ENCODE measurements at regions not wholly inside any gene's neighbourhood (a gene's known extent, or its start where the extent isn't known, plus 50 kb on each side); places are given as distances from the start of the nearest gene placed in this dataset.
A peak's percentile ranks its signal among the peaks of the same experiment; 100 is the strongest.

DNA sequence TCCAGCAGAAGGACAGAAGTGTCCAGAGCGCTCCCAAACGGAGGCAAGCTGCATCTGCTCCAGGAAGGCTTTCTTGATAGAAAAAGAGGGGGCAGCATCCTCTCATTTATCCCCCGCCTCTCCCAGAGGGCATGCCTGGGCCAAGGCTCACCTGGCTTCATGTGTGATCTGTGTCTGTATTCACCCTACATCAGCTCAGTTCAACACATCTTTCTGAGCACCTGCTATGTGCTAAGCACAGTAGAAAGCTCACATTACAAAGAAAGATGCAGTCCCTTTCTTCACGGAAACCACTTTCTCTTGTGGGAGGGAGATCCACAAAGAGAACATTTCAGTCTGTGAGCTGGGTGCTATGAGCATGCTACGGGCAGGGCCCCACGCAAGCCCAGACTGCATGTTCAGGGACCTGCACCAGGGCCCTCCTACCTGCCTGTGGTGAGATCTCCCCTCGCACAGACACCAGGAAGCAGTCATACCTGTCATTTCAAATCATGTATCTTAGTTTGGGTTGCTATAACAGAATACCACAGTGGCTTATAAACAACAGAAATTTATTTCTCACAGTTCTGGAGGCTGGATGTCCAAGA lies 90.7 kb downstream of the PDCL3 start:
- WGBS, 2 donors = 88 to 92% methylated on average over 7 of the region's 7 CpGs
- H3K9ac ChIP-seq (ENCODE audit: insufficient read depth in 1 of 2, low read length in 2 of 2) = no peak overlapping the region
- DNase-seq (no peak), ATAC-seq (ENCODE audit: insufficient read depth, low FRiP score) (no peak)
- peaks cover 0 to 4% (median 1%) of the 10 kb centered on the region in 4 donors for H3K9me3 ChIP-seq (ENCODE audit: control insufficient read depth in 4 of 4, insufficient read depth in 3 of 4, low read length in 3 of 4)
- no peak overlapping the region for H3K4me3 ChIP-seq
- H3K27me3 ChIP-seq (ENCODE audit: control insufficient read depth in 3 of 3, insufficient read depth in 3 of 3, low read length in 2 of 3) = no peaks in the 10 kb centered on the region
- no peak overlapping the region for H3K27ac ChIP-seq (ENCODE audit: low read depth in 1 of 2, low read length in 1 of 2)
- H3K4me1 ChIP-seq (ENCODE audit: control insufficient read depth in 5 of 5, insufficient read depth in 5 of 5, low read length in 5 of 5) = no peaks in the 10 kb centered on the region
- no peaks in the 10 kb centered on the region for H3K36me3 ChIP-seq (ENCODE audit: control insufficient read depth in 4 of 4, insufficient read depth in 4 of 4, low read length in 4 of 4)
- TF ChIP-seq, protein P1, sequence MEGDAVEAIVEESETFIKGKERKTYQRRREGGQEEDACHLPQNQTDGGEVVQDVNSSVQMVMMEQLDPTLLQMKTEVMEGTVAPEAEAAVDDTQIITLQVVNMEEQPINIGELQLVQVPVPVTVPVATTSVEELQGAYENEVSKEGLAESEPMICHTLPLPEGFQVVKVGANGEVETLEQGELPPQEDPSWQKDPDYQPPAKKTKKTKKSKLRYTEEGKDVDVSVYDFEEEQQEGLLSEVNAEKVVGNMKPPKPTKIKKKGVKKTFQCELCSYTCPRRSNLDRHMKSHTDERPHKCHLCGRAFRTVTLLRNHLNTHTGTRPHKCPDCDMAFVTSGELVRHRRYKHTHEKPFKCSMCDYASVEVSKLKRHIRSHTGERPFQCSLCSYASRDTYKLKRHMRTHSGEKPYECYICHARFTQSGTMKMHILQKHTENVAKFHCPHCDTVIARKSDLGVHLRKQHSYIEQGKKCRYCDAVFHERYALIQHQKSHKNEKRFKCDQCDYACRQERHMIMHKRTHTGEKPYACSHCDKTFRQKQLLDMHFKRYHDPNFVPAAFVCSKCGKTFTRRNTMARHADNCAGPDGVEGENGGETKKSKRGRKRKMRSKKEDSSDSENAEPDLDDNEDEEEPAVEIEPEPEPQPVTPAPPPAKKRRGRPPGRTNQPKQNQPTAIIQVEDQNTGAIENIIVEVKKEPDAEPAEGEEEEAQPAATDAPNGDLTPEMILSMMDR (IDR thresholded peaks at IDR 0.05; ENCODE audit: control extremely low read depth, extremely low read depth) = no peak

DNA sequence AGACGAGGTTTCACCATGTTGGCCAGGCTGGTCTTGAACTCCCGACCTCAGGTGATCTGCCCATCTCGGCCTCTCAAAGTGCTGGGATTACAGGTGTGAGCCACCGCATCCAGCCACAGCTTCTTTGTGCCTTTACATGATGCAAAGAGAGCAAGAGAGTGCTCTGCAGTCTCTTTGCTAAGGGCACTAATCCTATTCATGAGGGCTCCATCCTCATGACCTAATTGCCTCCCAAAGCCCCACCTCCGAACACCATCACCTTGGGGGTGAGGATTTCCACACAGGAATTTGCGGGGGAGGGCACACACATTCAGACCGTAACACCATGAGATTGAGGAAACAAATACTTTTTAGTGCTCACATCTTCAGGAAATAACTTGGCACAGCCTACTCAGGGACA lies 91.8 kb downstream of the PDCL3 start:
- TF ChIP-seq, protein P1 (IDR thresholded peaks at IDR 0.05; ENCODE audit: control extremely low read depth, extremely low read depth) = no peak

DNA sequence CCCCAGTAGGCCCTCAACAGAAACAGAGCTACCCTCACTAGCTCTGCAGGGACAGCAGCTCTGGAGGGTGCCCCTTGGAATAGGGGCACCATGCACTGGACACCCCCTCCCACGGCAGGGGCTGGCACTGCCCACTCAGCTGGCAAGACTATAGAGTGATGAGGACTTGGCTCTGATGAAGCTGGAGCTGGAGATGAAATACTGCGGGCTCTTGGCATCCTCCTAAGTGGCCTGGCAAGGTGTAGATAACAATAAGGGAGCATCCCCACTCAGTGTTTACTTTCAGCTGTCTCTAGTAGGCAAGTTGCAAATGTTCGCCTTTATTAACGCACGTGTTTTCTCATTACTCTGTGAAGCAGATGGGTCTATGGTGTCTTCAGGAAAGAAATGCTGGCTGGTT lies 92.7 kb downstream of the PDCL3 start:
- no peak overlapping the region for H3K27ac ChIP-seq (ENCODE audit: low read depth in 1 of 2, low read length in 1 of 2)
- WGBS, 2 donors = 86 to 95% methylated on average over 5 of the region's 5 CpGs
- H3K27me3 ChIP-seq (ENCODE audit: control insufficient read depth in 3 of 3, insufficient read depth in 3 of 3, low read length in 2 of 3) = no peaks in the 10 kb centered on the region
- TF ChIP-seq, protein P1 (IDR thresholded peaks at IDR 0.05; ENCODE audit: control extremely low read depth, extremely low read depth) = no peak
- H3K9ac ChIP-seq (ENCODE audit: insufficient read depth in 1 of 2, low read length in 2 of 2) = no peak overlapping the region
- no peak overlapping the region for H3K4me3 ChIP-seq
- ATAC-seq (ENCODE audit: insufficient read depth, low FRiP score) = peak; percentile 41
- no peaks in the 10 kb centered on the region for H3K4me1 ChIP-seq (ENCODE audit: control insufficient read depth in 5 of 5, insufficient read depth in 5 of 5, low read length in 5 of 5)
- no peaks in the 10 kb centered on the region for H3K36me3 ChIP-seq (ENCODE audit: control insufficient read depth in 4 of 4, insufficient read depth in 4 of 4, low read length in 4 of 4)
- DNase-seq = no peak
- no peaks in the 10 kb centered on the region for H3K9me3 ChIP-seq (ENCODE audit: control insufficient read depth in 4 of 4, insufficient read depth in 3 of 4, low read length in 3 of 4)

More for the DNA sequence above, 91.8 kb downstream of the PDCL3 start:
- Histone ChIP-seq H3K9me3 (ENCODE audit: control insufficient read depth in 4 of 4, insufficient read depth in 3 of 4, low read length in 3 of 4) (no peaks in the 10 kb centered on the region), H3K27ac (ENCODE audit: low read depth in 1 of 2, low read length in 1 of 2) (no peak overlapping the region), H3K27me3 (ENCODE audit: control insufficient read depth in 3 of 3, insufficient read depth in 3 of 3, low read length in 2 of 3) (no peaks in the 10 kb centered on the region), H3K36me3 (ENCODE audit: control insufficient read depth in 4 of 4, insufficient read depth in 4 of 4, low read length in 4 of 4) (no peaks in the 10 kb centered on the region), H3K4me3 (no peak overlapping the region), H3K4me1 (ENCODE audit: control insufficient read depth in 5 of 5, insufficient read depth in 5 of 5, low read length in 5 of 5) (no peaks in the 10 kb centered on the region), H3K9ac (ENCODE audit: insufficient read depth in 1 of 2, low read length in 2 of 2) (no peak overlapping the region)
- WGBS, 2 donors = 87 to 89% methylated on average over 5 to 7 of the region's 7 CpGs
- ATAC-seq (ENCODE audit: insufficient read depth, low FRiP score) = no peak
- no peak for DNase-seq

All from lung (tissue), 11 donors.